ENCODE measurements at regions not wholly inside any gene's neighbourhood (a gene's known extent, or its start where the extent isn't known, plus 50 kb on each side); places are given as distances from the start of the nearest gene placed in this dataset.

- H3K36me3 ChIP-seq (ENCODE audit: insufficient read depth), result no peaks in the 10 kb centered on the region
- H2AFZ ChIP-seq (ENCODE audit: low read depth), result no peak overlapping the region
- no peak for TF ChIP-seq CTCF (conservative IDR thresholded peaks at IDR 0.05; ENCODE audit: low read depth, low read length)
- H3K27ac ChIP-seq, result no peak overlapping the region
- no peaks in the 10 kb centered on the region for H3K79me2 ChIP-seq (ENCODE audit: insufficient read depth, low read depth)
- H4K20me1 ChIP-seq (ENCODE audit: insufficient read depth), result no peaks in the 10 kb centered on the region
- no peaks in the 10 kb centered on the region for H3K27me3 ChIP-seq (ENCODE audit: insufficient read depth, low read depth)
- H3K4me1 ChIP-seq (ENCODE audit: low read depth, poor library complexity, severe bottlenecking), result peaks cover 6% of the 10 kb centered on the region
- no peak overlapping the region for H3K9ac ChIP-seq
- no peak overlapping the region for H3K4me2 ChIP-seq
- no peak overlapping the region for H3K4me3 ChIP-seq (IDR thresholded peaks at IDR 0.05; ENCODE audit: insufficient read depth, low read depth, low read length)
These were observed 144.0 kb downstream of the THBS2 start for GRCh38 chr6:169109411-169110220.

- no peak overlapping the region for H3K4me2 ChIP-seq
- H3K4me3 ChIP-seq (IDR thresholded peaks at IDR 0.05; ENCODE audit: insufficient read depth, low read depth, low read length), result no peak overlapping the region
- no peaks in the 10 kb centered on the region for H3K36me3 ChIP-seq (ENCODE audit: insufficient read depth)
- H3K27me3 ChIP-seq (ENCODE audit: insufficient read depth, low read depth), result no peaks in the 10 kb centered on the region
- no peak for TF ChIP-seq CTCF (conservative IDR thresholded peaks at IDR 0.05; ENCODE audit: low read depth, low read length)
- no peaks in the 10 kb centered on the region for H3K79me2 ChIP-seq (ENCODE audit: insufficient read depth, low read depth)
- no peaks in the 10 kb centered on the region for H4K20me1 ChIP-seq (ENCODE audit: insufficient read depth)
- peaks cover 3% of the 10 kb centered on the region for H3K4me1 ChIP-seq (ENCODE audit: low read depth, poor library complexity, severe bottlenecking)
- H3K9ac ChIP-seq, result no peak overlapping the region
- H3K27ac ChIP-seq, result no peak overlapping the region
- H2AFZ ChIP-seq (ENCODE audit: low read depth), result no peak overlapping the region
These were observed 144.9 kb downstream of the THBS2 start for GRCh38 chr6:169108753-169109152.

- H3K9ac ChIP-seq, result no peak overlapping the region
- no peak for TF ChIP-seq CTCF (conservative IDR thresholded peaks at IDR 0.05; ENCODE audit: low read depth, low read length)
- no peaks in the 10 kb centered on the region for H3K36me3 ChIP-seq (ENCODE audit: insufficient read depth)
- no peak overlapping the region for H3K4me2 ChIP-seq
- H3K79me2 ChIP-seq (ENCODE audit: insufficient read depth, low read depth), result no peaks in the 10 kb centered on the region
- no peaks in the 10 kb centered on the region for H4K20me1 ChIP-seq (ENCODE audit: insufficient read depth)
- H2AFZ ChIP-seq (ENCODE audit: low read depth), result no peak overlapping the region
- H3K4me1 ChIP-seq (ENCODE audit: low read depth, poor library complexity, severe bottlenecking), result no peaks in the 10 kb centered on the region
- no peak overlapping the region for H3K27ac ChIP-seq
- no peak overlapping the region for H3K4me3 ChIP-seq (IDR thresholded peaks at IDR 0.05; ENCODE audit: insufficient read depth, low read depth, low read length)
- H3K27me3 ChIP-seq (ENCODE audit: insufficient read depth, low read depth), result no peaks in the 10 kb centered on the region
These were observed 147.5 kb downstream of the THBS2 start for GRCh38 chr6:169106176-169106575.

GRCh38 chr6:169101981-169102380 is 151.7 kb downstream of the THBS2 start:
- Histone ChIP-seq H3K4me3 (IDR thresholded peaks at IDR 0.05; ENCODE audit: insufficient read depth, low read depth, low read length) (no peak overlapping the region), H3K9ac (no peak overlapping the region), H3K27me3 (ENCODE audit: insufficient read depth, low read depth) (no peaks in the 10 kb centered on the region), H3K4me2 (no peak overlapping the region), H3K27ac (no peak overlapping the region), H3K4me1 (ENCODE audit: low read depth, poor library complexity, severe bottlenecking) (no peaks in the 10 kb centered on the region), H3K36me3 (ENCODE audit: insufficient read depth) (no peaks in the 10 kb centered on the region), H4K20me1 (ENCODE audit: insufficient read depth) (no peaks in the 10 kb centered on the region), H2AFZ (ENCODE audit: low read depth) (no peak overlapping the region), H3K79me2 (ENCODE audit: insufficient read depth, low read depth) (no peaks in the 10 kb centered on the region)
- TF ChIP-seq CTCF (conservative IDR thresholded peaks at IDR 0.05; ENCODE audit: low read depth, low read length), result no peak
